Fibroblast of villous mesenchyme (primary cell): ENCODE measurements at regions not wholly inside any gene's neighbourhood (a gene's known extent, or its start where the extent isn't known, plus 50 kb on each side); places are given as distances from the start of the nearest gene placed in this dataset.

Source experiments
- DNase-seq: peaks from one replicate; pipeline ENCODE4 v3.0.0-alpha.2; 2010; ENCODE audit warnings: low read depth
- H3K4me3 ChIP-seq: 2 replicates; pipeline ENCODE4 v1.5.1; 2011; ENCODE audit warnings: low read depth, mild to moderate bottlenecking, low read length
- CTCF ChIP-seq: IDR thresholded peaks from 2 replicates; pipeline ENCODE4 v1.5.1; 2012; ENCODE audit warnings: low read depth, mild to moderate bottlenecking, low read length; ENCODE audit not compliant: insufficient read depth

- TF ChIP-seq CTCF: no peak
- no peak overlapping the region for H3K4me3 ChIP-seq
- DNase-seq: peak; percentile 8
These were observed 50.9 kb upstream of the ZNF354B start for GRCh38 chr5:178808886-178809285.

- no peak overlapping the region for H3K4me3 ChIP-seq
- TF ChIP-seq CTCF: no peak
- DNase-seq: no peak
These were observed 58.7 kb upstream of the ZNF354B start for GRCh38 chr5:178801021-178801420.

GRCh38 chr5:178797546-178798440 lies 62.0 kb upstream of the ZNF354B start:
- no peak overlapping the region for H3K4me3 ChIP-seq
- TF ChIP-seq CTCF: no peak
- DNase-seq: no peak

GRCh38 chr5:178797101-178797521 lies 62.6 kb upstream of the ZNF354B start:
- H3K4me3 ChIP-seq: no peak overlapping the region
- no peak for TF ChIP-seq CTCF
- no peak for DNase-seq

GRCh38 chr5:178796165-178796945 lies 63.4 kb upstream of the ZNF354B start:
- no peak overlapping the region for H3K4me3 ChIP-seq
- no peak for DNase-seq
- TF ChIP-seq CTCF: no peak

GRCh38 chr5:178794433-178794832 lies 64.0 kb upstream of the ZNF354A start:
- no peak for DNase-seq
- H3K4me3 ChIP-seq: no peak overlapping the region
- no peak for TF ChIP-seq CTCF
